ENCODE measurements at regions not wholly inside any gene's neighbourhood (a gene's known extent, or its start where the extent isn't known, plus 50 kb on each side); places are given as distances from the start of the nearest gene placed in this dataset.

- H3K9me3 Mint-ChIP-seq = peaks cover 0 to 4% (median 2%) of the 10 kb centered on the region in 7 donors
- H3K27me3 ChIP-seq (ENCODE audit: control insufficient read depth in 2 of 2, insufficient read depth in 2 of 2, low read length in 2 of 2) = no peaks in the 10 kb centered on the region
- no peak for DNase-seq
- no peak overlapping the region for H2AFZ ChIP-seq (ENCODE audit: insufficient read depth, low read depth, low read length, poor library complexity, severe bottlenecking)
- intact Hi-C loops (cut with micrococcal nuclease) = no loop called here
- 75% methylated on average over 1 of the region's 2 CpGs for WGBS (ENCODE audit: insufficient coverage)
- H3K9me3 ChIP-seq (replicated peaks in 1 of 2; ENCODE audit: control insufficient read depth in 1 of 2, insufficient read depth in 1 of 2, low read length in 2 of 2) = no peaks in the 10 kb centered on the region
- no peak overlapping the region for H3K4me3 Mint-ChIP-seq
- H3K4me3 ChIP-seq (replicated peaks in 1 of 3; ENCODE audit: low read depth in 2 of 3, low read length in 3 of 3) = no peak overlapping the region
- H3K9ac ChIP-seq (ENCODE audit: insufficient read depth, low read length, poor library complexity, severe bottlenecking) = no peak overlapping the region
- H4K20me1 ChIP-seq (ENCODE audit: insufficient read depth, low read length) = no peaks in the 10 kb centered on the region
- no peaks in the 10 kb centered on the region for H3K36me3 ChIP-seq (replicated peaks in 1 of 2; ENCODE audit: control insufficient read depth in 1 of 2, insufficient read depth in 2 of 2, low read length in 2 of 2)
- TF ChIP-seq CTCF (IDR thresholded peaks at IDR 0.05) = no peak
- peak overlapping the region in 1 of 7 donors; percentile 19 for H3K27ac Mint-ChIP-seq
- H3K27ac ChIP-seq (ENCODE audit: low read depth in 1 of 2, low read length in 2 of 2) = no peak overlapping the region
- no peaks in the 10 kb centered on the region for H3K36me3 Mint-ChIP-seq
- no peaks in the 10 kb centered on the region for H3K27me3 Mint-ChIP-seq (ENCODE audit: low read depth in 3 of 3)
- H3K4me1 ChIP-seq (ENCODE audit: control insufficient read depth in 1 of 2, insufficient read depth in 2 of 2, low read length in 2 of 2) = peaks cover 4 to 6% of the 10 kb centered on the region in 2 donors
- peaks cover 5% of the 10 kb centered on the region for H3K4me1 Mint-ChIP-seq
- H3K4me2 ChIP-seq (replicated peaks; ENCODE audit: extremely low read depth, low read length, poor library complexity, severe bottlenecking) = no peak overlapping the region
- no peaks in the 10 kb centered on the region for H3K79me2 ChIP-seq (ENCODE audit: insufficient read depth, low read length)
Measured at GRCh38 chr3:5293207-5293606, 105.7 kb downstream of the EDEM1 start.

- Mint-ChIP-seq H3K4me3 (no peak overlapping the region), H3K4me1 (peaks cover 5% of the 10 kb centered on the region), H3K9me3 (peaks cover 0 to 3% (median 0%) of the 10 kb centered on the region in 7 donors), H3K27me3 (ENCODE audit: low read depth in 3 of 3) (no peaks in the 10 kb centered on the region), H3K27ac (no peak overlapping the region), H3K36me3 (no peaks in the 10 kb centered on the region)
- intact Hi-C loops (cut with micrococcal nuclease) = no loop called here
- Histone ChIP-seq H3K9ac (ENCODE audit: insufficient read depth, low read length, poor library complexity, severe bottlenecking) (no peak overlapping the region), H3K36me3 (replicated peaks in 1 of 2; ENCODE audit: control insufficient read depth in 1 of 2, insufficient read depth in 2 of 2, low read length in 2 of 2) (no peaks in the 10 kb centered on the region), H3K27me3 (ENCODE audit: control insufficient read depth in 2 of 2, insufficient read depth in 2 of 2, low read length in 2 of 2) (no peaks in the 10 kb centered on the region), H3K27ac (ENCODE audit: low read depth in 1 of 2, low read length in 2 of 2) (no peak overlapping the region), H3K79me2 (ENCODE audit: insufficient read depth, low read length) (no peaks in the 10 kb centered on the region), H3K9me3 (replicated peaks in 1 of 2; ENCODE audit: control insufficient read depth in 1 of 2, insufficient read depth in 1 of 2, low read length in 2 of 2) (no peaks in the 10 kb centered on the region), H4K20me1 (ENCODE audit: insufficient read depth, low read length) (no peaks in the 10 kb centered on the region), H2AFZ (ENCODE audit: insufficient read depth, low read depth, low read length, poor library complexity, severe bottlenecking) (no peak overlapping the region), H3K4me2 (replicated peaks; ENCODE audit: extremely low read depth, low read length, poor library complexity, severe bottlenecking) (no peak overlapping the region), H3K4me3 (replicated peaks in 1 of 3; ENCODE audit: low read depth in 2 of 3, low read length in 3 of 3) (no peak overlapping the region), H3K4me1 (ENCODE audit: control insufficient read depth in 1 of 2, insufficient read depth in 2 of 2, low read length in 2 of 2) (peaks cover 7 to 12% of the 10 kb centered on the region in 2 donors)
- DNase-seq = no peak
- WGBS (ENCODE audit: insufficient coverage) = 100% methylated on average over 2 of the region's 4 CpGs
- TF ChIP-seq CTCF (IDR thresholded peaks at IDR 0.05) = no peak
Measured at GRCh38 chr3:5294356-5294755, 106.8 kb downstream of the EDEM1 start.
